ENCODE measurements at regions not wholly inside any gene's neighbourhood (a gene's known extent, or its start where the extent isn't known, plus 50 kb on each side); places are given as distances from the start of the nearest gene placed in this dataset.

DNA sequence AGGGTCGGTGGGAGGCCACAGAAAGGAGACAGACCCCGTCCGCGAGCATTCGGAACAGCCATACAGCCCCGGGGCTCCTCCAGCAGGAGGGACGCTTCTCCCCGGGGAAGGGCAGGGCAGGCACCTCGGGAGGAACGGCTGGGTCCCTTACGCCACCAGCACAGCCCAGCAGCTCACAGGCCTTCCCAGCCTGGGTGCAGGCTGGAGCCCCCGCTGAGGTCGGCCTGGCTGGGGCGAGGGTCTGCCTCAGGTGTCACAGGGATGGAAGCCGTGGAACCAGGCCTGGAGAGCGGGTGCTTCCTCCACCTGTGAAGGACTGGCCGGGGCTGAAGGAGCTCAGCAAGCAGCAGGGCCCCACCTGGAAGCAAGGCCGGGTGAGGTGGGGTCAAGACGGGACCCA, 732.3 kb downstream of the BRD1 start:
- DNase-seq (ENCODE audit: low read depth in 3 of 3): no peak

- no peak for DNase-seq (ENCODE audit: low read depth in 3 of 3)
These were observed 732.8 kb downstream of the BRD1 start for GRCh38 chr22:49094858-49095257.

DNA sequence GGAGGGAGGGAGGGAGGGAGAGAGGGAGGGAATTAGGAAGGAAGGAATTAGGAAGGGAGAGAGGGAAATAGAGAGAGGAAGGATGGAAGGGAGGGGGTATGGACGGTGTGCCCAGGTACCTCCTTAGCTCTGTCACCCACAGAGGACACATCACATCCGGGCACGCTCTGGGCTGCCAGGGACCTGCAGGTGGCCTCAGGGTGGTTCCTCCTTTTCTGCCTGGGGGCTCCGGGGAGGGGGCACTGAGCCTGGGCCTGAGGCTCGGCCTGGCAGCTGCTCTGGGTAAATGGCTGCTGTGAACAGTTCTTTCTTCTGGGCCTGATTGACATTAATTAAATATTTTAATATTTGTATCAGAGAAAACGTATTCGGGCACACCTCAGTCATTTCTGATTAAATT, 733.5 kb downstream of the BRD1 start:
- no peak for DNase-seq (ENCODE audit: low read depth in 3 of 3)

DNA sequence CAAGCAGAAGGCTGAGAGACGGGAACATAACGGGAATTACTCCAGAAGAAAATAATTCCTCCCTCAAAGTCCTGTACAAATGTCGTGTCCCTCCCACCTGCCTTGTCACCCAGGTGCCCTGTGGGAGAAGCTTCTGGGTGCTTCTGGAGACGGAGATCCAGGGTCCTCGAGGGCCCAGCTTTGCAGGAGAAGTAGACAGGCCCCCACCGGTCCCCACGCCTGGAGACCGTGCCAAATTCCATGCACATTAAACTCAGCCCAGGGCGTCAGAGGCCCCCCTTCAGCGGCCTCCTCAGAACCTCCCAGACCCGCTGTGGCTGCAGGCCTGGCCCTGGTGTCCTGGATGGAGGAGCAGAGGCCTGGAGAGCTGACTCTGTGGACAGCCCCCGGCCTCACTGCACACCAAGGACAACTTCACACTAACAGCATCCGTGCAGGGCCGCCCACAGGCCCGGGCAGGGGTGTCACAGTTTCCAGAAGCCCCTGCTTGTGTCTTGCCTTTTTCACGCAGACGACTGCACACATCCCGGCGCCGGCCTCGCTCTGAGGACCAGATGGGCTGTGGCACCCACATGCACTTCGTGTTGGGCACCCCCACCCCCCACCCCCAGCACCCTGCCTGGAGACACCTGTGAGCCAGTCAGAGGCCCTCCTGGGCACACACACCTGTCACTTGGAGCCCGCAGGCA, 734.3 kb downstream of the BRD1 start:
- DNase-seq (ENCODE audit: low read depth in 3 of 3): no peak

- no peak for DNase-seq (ENCODE audit: low read depth in 3 of 3)
These were observed 735.0 kb downstream of the BRD1 start for GRCh38 chr22:49092716-49093115.

DNA sequence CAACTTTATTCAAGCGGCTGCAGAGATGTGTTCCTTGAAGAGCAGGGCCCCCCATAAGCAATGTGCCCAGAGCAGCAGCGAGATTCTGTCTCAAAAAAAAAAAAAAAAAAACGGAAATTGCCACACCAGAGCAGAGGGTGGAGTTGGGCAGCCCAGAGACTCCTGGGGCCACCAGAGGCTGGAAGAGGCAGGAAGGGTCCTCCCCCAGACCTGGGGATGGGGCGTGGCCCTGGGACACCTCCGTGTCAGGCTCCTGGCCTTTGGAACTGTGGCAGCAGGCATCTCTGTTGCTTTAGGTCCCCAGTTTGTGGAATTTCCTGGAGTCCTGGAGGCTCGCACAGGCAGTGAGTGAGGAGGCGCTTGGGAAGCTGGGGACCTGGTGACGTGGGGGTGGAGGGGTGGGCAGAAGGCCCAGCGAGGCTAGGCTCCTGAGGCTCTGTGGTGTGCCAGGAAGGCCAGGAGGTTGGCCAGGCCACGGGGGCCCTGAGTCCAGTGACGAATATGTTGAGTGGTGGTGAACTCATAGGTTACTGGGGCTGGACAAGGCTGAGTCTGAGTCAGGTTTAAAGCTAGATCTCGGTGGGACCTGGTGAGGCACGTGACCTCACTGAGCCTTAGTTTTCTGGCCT, 735.6 kb downstream of the BRD1 start:
- no peak for DNase-seq (ENCODE audit: low read depth in 3 of 3)

DNA sequence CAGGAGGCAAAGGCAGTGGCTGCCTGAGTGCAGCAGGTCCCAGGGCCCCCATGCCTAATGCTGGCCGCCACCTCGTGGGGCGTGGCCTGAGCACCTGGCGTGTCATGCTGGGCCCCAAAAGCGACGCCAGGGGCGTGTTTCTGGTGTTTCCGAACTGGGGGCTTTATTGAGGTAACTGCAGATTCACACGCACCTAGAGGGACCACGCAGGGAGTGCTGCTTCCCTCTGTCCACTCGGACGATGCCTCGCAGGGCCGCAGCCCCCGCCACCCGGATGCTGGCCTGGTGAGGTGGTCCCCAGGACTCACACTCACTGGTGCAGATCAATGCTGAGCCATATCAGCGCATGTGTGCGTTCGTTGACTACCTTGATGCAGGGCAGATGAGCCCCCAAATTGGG, 736.2 kb downstream of the BRD1 start:
- no peak for DNase-seq (ENCODE audit: low read depth in 3 of 3)

DNA sequence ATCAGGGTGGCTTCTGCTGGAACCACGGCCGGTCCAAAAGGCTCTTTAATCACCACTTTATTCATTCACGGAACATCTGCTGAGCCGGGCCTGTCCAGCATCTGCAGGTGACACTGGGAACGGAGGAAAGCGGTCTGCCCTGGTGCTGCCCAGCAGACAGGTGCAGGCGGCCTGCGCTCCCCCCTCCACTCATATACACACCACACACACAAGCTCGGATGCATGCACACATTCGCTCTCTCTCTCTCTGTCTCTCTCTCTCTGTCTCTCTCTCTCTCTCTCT, 736.9 kb downstream of the BRD1 start:
- DNase-seq (ENCODE audit: low read depth in 3 of 3): no peak

DNA sequence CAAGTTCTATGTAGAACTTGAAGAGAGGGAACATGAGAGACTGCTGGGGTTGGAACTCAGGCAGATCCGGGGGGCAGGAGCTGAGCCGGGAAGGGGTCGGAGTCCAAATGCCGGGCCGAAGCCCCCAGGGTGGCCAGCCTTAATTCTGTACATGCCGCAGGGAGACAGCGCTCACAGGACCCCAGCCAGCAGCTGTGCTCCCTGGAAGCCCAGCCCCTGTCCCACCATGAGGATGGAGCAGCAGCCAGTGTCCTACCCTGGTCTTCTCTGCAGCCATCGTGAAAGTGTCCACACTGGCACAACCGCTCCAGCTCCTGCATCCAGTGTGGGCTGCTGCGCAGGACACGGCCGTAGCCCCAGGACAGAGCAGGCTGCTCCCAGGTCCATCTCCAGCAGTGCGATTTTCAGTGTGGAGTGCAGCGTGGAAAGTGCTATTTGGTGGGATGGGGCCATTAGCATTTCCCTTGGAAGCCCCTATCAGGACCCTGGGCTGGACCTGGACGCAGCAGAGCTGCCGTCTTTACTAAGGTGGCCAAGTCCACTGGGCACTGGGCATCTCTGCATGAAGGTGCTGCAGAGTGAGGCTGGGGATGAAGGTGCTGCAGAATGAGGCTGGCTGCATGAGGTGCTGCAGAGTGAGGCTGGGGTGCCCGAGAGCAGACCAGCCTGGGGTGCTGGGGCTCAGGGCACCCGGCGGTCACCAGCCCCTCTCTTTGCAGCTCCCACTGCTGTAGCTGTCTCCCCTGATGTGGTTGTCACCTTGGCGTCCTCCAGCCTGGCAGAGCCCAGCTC, 737.4 kb downstream of the BRD1 start:
- DNase-seq (ENCODE audit: low read depth in 3 of 3): no peak

DNA sequence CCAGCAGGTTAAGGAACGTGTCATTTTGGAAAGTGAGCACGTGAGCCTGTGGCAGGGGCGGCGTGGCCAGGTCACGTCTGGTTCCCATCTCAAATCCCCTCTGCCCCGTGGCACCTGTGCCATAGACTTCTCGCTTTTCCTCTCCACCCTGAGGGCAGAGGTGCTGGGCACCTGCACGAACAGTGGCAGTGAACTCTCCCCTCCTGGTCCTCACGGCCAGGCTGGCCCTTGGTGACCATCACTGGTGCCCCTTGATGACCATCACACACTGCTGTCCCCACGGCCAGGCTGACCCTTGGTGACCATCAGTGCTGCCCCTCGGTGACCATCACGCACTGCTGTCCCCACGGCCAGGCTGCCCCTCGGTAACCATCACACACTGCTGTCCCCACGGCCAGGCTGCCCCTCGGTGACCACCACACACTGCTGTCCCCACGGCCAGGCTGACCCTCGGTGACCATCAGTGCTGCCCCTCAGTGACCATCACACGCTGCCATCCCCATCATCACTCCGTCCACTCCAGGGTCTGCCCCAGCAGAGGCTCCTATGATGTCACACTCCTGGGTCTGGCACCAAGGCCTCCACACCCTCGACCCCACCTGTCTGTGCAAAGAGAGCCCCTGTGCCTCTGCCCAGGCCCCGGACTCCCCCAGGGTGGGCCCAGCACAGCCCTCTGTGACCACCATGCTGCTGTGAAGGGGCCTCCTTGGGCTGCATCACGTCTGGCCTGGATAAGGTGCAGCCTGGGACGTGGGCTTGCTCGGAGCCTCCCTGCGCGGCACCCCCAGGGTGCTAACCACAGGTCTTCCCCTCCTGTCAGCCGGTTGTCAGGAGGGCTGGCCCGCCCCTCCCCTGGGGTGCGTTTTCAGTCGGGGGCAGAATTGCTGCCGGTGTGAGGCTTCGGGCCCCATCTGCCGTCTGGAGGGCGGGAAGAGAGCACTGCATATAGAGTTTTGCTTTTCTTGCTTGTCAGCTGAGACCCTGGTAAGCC, 738.6 kb downstream of the BRD1 start:
- no peak for DNase-seq (ENCODE audit: low read depth in 3 of 3)

- no peak for DNase-seq (ENCODE audit: low read depth in 3 of 3)
These were observed 739.7 kb downstream of the BRD1 start for GRCh38 chr22:49087716-49088601.

GRCh38 chr22:49087198-49087597, 740.5 kb downstream of the BRD1 start:
- no peak for DNase-seq (ENCODE audit: low read depth in 3 of 3)

GRCh38 chr22:49086606-49087157, 741.0 kb downstream of the BRD1 start:
- no peak for DNase-seq (ENCODE audit: low read depth in 3 of 3)

GRCh38 chr22:49086181-49086580, 741.5 kb downstream of the BRD1 start:
- no peak for DNase-seq (ENCODE audit: low read depth in 3 of 3)

DNA sequence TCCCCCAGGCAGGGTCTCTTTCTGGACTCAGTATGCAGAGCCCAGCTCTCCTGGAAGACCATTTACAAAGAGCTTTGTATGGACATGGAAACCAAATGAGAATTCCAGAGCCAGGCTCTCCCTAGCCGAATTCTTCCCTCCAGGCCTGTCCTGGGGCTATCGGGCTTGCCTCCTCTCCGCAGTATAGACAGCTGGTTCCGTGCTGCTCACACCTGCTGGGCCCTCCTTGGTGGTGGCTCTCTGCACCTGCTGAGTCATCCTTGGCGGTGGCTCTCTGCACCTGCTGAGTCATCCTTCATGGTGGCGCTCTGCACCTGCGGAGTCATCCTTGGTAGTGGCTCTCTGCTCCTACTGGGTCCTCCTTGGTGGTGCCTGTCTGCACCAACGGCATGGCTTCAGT, 743.5 kb downstream of the BRD1 start:
- DNase-seq (ENCODE audit: low read depth in 3 of 3): no peak

- DNase-seq (ENCODE audit: low read depth in 3 of 3): no peak
These were observed 744.1 kb downstream of the BRD1 start for GRCh38 chr22:49083607-49084006.

DNA sequence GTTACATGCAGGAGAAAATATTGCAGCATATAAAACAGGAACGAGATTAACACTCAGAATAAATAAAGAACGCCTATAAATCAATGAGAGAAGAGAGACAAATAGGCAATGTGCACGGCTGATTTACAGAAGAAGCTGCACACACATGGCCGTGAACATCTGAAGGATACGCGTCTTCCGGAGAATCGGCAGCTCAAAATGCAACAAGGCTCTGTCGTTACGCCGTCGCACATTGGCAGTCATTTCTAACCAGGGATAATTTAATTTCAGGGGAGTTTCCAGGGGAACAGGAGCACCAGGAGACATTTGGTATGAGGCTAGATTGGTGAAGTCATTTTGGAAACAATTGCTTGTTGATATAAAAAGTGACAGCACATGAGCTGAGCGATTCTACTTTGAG, 745.2 kb downstream of the BRD1 start:
- no peak for DNase-seq (ENCODE audit: low read depth in 3 of 3)

DNA sequence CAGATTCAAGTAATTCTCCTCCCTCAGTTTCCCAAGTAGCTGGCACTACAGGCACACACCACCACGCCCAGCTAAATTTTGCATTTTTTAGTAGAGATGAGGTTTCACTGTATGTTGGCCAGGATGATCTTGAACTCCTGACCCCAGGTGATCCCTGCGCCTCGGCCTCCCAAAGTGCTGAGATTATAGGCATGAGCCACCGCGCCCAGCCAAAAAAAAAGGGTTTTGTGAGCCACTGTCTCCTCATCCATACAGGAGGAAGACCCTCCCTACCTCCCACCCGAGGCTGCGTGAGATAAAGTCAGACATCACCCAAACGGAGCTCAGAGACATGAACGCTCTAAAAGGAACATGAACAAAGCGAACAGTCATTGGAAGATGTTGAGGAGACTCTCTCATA, 745.7 kb downstream of the BRD1 start:
- no peak for DNase-seq (ENCODE audit: low read depth in 3 of 3)

DNA sequence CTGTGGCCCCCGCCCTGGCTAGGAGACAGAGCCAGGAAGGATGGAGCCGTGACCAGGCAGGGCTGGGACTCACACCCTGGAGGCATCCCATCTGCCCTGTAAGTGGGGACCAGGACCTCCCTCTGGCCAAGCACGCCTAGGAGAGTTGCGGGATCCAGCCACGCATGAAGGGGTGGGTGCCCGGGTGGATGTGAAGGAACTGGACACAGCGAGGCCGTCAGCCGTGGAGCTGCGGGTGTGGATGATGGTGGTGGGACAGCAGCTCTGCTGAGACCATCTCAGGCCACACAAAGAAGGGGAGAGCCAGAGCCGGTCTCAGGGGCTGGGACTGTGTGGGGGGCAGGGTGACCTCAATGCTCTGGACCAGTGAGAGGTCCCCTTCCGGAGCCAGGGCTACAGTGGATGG, 746.4 kb downstream of the BRD1 start:
- DNase-seq (ENCODE audit: low read depth in 3 of 3): no peak

- DNase-seq (ENCODE audit: low read depth in 3 of 3): no peak
These were observed 747.0 kb downstream of the BRD1 start for GRCh38 chr22:49080631-49081030.

Measured in stimulated activated CD4-positive, alpha-beta T cell treated with anti-CD3 and anti-CD28 coated beads, TNF-alpha, amount 100 ng/mL, for 48 hours (primary cell).